Activated CD4-positive, alpha-beta T cell treated with anti-CD3 and anti-CD28 coated beads, Interleukin-10, Interleukin-2, amounts not matched to agents 100 ng/mL and 50 ng/mL, durations not matched to agents 16 hours and 8 hours (primary cell): ENCODE measurements at regions not wholly inside any gene's neighbourhood (a gene's known extent, or its start where the extent isn't known, plus 50 kb on each side); places are given as distances from the start of the nearest gene placed in this dataset.
"Not testable (repeated sequence)": the region's sequence is repeated elsewhere in the genome, so short reads cannot be mapped to it uniquely, and the experiment has no call there.

Experiments used
- DNase-seq: peaks from one replicate; pipeline ENCODE4 v3.0.0-alpha.2; 2020

DNA sequence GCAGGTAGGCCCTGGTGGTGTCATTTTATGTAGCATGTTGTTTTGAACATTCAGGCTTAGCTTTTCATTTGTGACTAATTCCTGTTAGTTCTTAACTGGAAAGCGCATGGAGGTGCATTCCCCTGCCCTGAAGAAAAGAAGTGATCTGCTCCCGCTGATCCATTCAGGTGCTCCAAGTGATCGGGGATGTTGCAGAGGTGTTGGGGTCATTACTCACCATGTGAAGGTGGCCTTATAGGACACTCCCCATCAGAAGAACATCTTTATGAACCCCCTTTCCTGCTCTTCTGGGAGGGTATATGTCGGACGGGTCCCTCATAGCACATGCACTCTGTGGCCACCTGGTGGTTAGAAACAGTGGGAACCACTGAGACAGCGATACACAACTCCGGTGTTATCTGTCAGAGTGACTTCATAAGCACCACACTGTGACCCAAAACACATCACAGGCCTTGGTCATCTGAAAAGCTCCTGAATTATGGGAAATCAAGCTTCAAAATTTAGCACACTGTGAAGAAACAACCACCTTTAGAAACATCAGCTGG lies 172.5 kb upstream of the NOTCH2NLA start:
- peak; percentile 46 for DNase-seq

GRCh38 chr1:146400173-146401121 lies 171.6 kb upstream of the NOTCH2NLA start:
- DNase-seq = not testable (repeated sequence)

DNA sequence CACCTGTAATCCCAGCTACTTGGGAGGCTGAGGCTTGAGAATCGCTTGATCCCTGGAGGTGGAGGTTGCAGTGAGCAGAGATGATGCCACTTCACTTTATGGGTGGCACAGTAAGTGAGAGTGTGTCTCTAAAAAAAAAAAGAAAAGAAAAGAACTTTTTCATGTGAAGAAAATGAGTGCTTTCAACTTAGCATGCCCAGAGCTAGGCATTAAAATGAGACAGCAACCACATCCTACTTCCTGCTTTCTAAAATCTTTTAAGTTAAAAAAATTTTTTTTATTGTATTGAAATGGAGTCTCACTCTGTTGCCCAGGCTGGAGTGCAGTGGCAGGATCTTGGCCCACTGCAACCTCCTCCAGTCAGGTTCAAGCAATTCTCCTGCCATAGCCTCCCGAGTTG lies 170.4 kb upstream of the NOTCH2NLA start:
- not testable (repeated sequence) for DNase-seq

DNA sequence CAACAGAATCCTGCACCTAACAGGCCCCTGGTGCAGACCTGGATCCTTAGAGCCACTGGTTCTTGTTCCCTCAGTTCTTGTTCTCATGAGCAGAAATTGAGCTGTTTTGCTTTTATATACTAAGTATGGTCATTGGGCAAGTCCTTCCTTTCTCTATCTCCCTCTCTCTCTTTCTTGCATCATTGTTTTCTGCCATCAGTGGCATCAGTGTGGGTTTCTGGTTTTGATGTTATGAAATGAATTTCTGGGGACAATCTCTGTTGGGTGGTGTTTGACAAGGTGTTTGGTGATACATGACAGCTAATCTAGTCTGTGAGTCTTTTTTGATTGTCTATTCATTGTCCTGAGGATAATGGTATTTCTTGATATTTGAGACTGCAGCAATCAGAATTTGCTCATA lies 168.0 kb upstream of the NOTCH2NLA start:
- DNase-seq = not testable (repeated sequence)

- not testable (repeated sequence) for DNase-seq
Observed at GRCh38 chr1:146396242-146396641, 167.4 kb upstream of the NOTCH2NLA start.

GRCh38 chr1:146393796-146394195 lies 165.0 kb upstream of the NOTCH2NLA start:
- DNase-seq = not testable (repeated sequence)

DNA sequence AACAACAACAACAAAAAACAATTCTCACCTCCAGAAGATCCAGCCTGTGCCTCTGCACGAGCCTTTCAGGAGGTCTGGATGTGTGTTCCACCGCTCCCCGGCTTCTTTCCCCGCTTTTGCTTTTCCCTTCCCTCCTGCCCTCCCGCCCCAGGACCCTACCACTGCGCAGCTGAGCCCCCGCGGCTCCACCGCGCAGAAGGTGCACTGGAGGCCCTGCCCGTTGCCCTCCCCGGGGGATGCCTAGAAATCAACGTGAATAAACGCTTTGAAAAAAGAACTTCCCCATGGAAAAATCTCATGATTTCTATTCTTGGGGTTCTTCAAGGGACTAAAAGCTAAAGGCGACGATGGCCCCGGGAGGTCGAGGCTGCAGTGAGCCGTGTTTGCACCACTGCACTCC lies 164.3 kb upstream of the NOTCH2NLA start:
- not testable (repeated sequence) for DNase-seq

GRCh38 chr1:146389178-146389577 lies 160.4 kb upstream of the NOTCH2NLA start:
- DNase-seq = not testable (repeated sequence)

DNA sequence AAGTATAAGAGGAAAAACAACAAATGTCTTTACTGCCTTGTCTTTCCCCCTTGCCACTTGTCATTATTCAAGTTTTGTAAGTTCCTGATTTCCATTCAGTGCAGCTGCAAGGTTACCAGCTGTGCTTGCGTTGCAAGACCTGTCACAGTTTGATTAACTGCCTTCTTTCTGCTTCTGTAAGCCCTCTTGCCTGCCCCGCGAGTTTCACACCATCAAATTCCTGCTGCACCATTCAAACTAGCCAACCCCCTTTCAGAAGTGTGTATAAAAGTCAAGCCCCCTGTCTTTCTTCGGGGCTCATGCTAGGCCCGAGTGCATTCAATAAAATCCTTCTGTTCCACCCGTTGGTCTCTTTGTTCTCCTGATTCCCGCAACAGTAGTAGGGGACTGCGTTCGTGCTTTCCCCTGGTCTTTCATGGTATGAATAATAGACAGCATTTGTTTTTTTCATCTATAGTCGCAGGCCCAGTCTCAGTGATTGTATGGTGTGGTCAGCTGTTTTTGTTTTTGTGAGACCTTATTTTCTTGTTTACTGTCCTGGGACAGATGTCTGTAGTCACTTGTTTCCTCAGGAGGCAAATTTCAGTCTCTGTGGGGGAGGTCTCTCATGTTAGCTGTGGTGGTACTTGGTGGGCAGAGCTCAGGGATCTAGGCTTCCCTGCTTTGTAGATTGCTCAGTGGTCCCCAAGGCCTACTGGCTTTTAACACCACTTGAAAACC lies 159.1 kb upstream of the NOTCH2NLA start:
- DNase-seq = peak; percentile 55

- DNase-seq = peak; percentile 93
Observed at GRCh38 chr1:146386851-146387749, 158.3 kb upstream of the NOTCH2NLA start.

DNA sequence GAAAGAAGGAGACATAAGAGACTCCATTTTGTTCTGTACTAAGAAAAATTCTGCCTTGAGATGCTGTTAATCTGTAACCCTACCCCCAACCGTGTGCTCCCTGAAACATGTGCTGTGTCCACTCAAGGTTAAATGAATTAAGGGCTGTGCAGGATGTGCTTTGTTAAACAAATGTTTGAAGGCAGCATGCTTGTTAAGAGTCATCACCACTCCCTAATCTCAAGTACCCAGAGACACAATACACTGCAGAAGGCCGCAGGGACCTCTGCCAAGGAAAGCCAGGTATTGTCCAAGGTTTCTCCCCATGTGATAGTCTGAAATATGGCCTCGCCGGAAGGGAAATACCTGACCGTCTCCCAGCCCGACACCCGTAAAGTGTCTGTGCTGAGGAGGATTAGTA lies 152.4 kb upstream of the NOTCH2NLA start:
- not testable (repeated sequence) for DNase-seq

DNA sequence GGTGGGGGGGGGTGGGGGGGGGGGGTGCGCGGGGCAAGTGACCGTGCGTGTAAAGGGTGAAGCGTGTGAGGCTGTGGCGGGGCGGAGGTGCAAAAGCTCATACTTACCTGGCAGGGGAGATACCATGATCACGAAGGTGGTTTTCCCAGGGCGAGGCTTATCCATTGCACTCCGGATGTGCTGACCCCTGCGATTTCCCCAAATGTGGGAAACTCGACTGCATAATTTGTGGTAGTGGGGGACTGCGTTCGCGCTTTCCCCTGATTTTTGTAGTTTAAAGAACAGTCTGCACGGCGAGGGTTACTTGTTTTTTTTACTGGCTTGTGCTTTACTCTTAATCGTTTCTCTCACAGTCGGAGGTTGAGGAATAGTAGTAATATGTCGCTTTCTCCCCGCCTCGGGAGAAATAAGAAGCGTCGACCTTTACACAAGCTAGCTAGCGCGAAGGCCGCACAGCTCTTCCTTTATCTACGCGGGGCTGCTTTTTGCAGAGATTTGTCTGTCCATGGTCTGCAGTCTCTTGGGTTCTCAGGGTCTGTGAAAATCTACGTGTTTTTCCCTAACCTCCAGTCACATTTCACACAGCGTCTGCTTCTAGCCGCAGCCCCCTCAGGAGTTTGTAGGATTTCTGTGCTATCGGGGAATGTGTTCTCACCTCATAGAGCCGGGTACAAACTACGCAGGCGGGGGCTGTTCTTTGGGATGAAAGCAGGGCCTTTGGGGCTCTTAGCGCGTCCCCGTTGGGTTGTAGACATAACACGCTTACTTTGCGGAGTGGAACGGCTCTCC lies 148.1 kb upstream of the NOTCH2NLA start:
- peak; percentile 96 for DNase-seq

DNA sequence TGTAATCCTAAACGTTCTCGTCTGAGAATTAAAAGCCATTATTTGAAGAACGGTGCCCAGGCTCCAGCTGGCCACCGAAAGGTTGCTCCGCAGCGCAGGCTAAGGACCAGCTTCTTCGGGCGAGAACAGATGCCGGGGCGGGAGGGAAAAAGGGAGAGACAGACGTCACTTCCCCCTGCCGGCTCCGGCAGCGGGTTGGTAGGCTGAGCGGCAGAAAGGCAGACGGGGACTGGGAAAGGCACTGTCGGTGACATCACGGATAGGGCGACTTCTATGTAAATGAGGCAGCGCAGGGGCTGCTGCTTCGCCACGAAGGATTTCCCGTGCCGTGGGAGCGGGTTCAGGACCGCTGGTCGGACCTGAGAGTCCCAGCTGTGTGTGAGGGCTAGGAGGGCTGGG lies 147.5 kb upstream of the NOTCH2NLA start:
- peak; percentile 91 for DNase-seq

DNA sequence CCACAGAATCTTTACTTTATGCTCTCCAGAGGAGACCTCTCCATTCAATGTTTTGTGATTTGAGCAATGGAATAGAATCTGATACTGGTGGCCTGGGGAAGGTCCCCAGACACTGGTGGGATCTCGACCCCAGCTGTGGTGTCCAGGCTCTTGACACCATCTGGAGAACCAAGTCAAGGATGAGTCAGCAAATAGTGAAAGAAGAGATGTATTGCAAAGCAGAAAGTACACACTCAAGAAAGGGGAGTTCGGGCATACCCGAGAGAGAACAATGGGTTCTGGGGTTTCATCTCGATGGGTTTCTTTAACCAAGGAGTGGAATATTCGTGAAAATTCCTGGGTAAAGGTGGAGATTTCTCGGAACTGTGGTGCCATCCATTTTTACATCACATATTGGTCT lies 146.3 kb upstream of the NOTCH2NLA start:
- DNase-seq = not testable (repeated sequence)

GRCh38 chr1:146369940-146370339 lies 141.1 kb upstream of the NOTCH2NLA start:
- DNase-seq = peak; percentile 82

- DNase-seq = not testable (repeated sequence)
Observed at GRCh38 chr1:146355373-146355772, 126.6 kb upstream of the NOTCH2NLA start.

- DNase-seq = not testable (repeated sequence)
Observed at GRCh38 chr1:146326863-146327262, 98.0 kb upstream of the NOTCH2NLA start.

DNA sequence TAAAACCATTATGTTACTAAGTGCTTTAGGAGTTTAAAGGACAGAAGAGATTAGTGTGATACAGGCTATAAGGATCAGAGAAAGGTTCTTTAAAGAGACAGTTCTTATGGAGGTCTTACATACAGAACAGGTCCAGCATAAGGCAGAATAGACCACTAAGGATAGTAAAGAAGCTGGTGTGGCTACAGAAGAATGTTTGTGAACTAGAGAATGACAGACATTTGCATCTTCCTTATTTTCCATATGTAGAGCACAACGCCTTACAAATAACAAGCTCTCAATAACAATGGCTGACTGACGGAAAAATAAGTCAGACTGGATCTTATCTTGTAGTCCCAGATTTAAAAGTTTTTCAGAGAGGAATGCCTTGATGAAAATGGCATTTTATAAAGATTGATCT lies 95.6 kb upstream of the NOTCH2NLA start:
- not testable (repeated sequence) for DNase-seq

DNA sequence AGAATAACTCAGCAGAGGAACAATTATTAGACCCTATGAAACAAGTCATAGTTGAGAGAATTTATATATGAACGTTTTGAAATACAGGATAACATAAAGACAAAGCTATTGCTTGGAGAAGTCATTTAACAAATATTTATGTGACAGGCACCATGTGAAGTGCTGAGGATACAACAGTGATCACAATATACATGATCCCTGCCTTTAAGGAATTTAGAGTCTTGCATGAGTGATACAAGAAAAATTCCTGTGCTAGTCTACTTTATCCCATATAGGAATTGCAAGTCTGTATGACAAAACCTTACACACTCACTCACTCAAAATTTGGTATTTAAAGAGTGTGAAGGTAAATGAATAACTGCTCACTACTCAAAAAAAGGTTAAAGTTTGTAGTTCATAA lies 94.5 kb upstream of the NOTCH2NLA start:
- not testable (repeated sequence) for DNase-seq

- DNase-seq = not testable (repeated sequence)
Observed at GRCh38 chr1:146322893-146323292, 94.1 kb upstream of the NOTCH2NLA start.

- not testable (repeated sequence) for DNase-seq
Observed at GRCh38 chr1:146318715-146319114, 89.9 kb upstream of the NOTCH2NLA start.
